ENCODE measurements at regions not wholly inside any gene's neighbourhood (a gene's known extent, or its start where the extent isn't known, plus 50 kb on each side); places are given as distances from the start of the nearest gene placed in this dataset.
A peak's percentile ranks its signal among the peaks of the same experiment; 100 is the strongest.

DNA sequence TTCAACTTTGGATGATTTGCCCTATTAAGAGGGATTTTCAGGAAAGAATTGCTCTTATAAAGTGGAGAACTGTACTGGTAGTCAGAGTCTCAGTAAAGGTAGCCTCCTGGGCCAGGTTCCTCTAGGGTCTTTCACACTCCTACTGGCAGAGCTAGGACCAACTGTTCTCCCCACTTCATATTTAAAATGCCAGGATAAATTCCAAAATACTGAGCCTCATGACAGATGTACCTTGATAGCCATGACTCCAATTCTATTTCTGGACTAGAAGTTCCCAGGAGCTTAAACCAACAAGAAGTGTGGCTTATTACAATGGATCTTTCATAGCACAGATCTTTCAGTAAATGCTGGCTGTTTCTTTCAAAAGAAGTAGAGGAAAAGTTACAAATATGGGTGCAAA is 126.5 kb downstream of the C12orf75 start:
- DNase-seq: no peak

DNA sequence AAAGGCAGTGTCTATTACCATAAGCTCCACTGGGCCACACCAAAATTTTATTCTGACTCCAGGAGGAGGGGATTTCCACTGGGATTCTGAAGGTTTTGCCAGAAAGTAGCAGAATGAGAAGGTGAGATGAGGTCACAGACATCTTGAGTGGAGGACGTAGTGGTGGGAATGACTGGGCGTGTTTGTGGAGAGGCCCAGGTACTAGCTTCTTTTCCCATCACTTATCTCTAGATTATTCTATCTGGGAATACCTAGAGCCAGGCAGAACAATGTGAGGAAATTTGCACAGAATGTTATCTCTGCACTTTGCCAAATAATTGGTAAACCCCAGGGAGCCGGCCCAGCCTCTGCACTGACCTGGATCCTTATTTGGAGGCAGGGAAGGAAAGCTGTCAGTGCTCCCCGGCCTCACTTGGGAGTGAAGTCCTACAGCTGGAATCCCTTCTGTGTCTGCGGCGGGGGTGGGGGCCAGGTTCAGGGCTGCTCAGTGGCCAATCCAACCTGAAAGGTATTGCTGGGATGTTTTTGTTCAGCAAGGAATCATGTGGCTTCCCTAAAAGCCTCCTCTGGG is 129.4 kb downstream of the C12orf75 start:
- DNase-seq: no peak

DNA sequence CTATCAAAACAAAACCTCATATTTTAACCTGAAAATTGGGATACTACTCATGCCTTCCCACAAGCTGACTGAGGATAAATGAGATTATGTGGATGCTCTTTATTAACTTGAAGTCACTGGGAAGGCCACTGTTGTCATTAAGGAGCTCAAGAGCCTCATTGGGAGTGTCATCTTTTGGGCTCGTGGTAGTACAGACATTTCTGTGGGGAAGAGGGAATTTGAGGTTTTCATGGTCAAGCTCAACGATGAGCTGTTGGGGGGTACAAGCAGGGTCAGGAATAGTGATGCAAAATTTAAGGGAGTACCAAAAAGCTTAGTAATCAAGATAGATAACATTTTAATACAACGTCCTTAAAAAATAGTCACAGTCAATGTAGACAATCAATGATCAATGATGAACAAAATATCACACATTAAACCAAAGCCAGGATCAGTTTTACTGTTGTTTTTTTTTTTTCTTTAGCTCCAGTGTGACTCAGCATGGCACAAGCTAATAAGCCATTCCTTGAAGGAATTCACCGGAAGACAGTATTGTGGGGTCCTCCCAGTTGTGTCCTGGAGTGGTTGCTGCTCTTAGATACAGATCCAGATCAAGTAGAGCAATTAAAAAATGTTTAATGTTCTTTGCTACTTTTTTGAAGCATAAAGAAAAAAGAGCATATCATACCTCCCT is 130.9 kb downstream of the C12orf75 start:
- peak; percentile 62 for DNase-seq

DNA sequence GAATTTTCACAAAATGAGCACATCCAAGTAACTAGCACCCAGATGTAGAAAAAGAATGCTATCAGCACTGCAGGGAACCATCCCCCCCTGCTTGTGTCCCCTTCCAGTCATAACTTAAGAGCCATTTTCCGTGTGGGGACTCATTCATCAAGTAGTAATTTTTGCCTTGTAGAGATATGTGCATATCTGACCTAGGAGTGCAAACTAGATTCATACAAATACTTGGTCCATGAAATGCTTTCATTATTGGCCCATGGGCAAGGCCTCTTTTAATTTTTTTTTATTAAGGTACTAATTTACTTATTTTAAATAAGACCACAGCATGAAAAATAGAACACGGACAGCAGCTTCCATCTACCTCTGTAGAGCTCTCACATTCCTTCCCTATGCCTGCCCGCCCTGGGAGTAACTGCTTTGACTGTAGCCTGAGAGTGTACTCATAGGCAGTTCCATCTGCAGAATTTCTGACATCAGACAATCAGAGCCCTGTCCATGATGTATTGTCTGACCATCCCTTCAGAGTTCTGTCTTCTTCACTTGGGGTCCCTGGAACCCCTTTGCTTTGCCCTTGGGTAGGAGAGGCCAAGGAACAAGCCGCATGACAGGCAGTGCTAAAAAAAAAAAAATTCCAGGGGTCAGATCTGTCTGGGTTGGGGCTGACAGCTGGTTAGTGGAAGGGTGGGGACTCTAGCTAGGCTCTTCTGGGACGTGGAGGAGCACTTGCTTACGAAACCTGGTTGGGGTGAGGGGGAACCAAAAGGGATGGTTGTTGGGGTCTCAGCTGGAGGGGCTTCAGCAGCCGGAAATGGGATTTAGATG is 131.7 kb downstream of the C12orf75 start:
- no peak for DNase-seq

DNA sequence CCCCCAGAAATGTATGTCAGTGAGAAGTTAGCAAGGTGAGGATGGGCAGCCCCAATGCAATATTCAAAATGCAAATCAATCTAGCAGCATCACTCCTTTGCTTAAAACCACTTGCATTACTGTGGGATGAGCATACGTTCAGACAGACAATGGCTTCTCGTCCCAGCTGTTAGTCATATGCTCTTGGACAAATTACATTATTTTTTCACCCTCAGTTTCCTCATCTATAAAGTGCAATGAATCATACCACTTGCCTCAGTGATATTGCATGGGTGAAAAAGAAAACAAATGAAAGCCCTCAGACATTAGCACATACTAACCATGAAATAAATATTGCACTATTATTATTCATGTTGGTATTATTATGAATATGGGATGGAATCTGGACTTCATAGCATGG is 132.3 kb downstream of the C12orf75 start:
- DNase-seq: no peak

DNA sequence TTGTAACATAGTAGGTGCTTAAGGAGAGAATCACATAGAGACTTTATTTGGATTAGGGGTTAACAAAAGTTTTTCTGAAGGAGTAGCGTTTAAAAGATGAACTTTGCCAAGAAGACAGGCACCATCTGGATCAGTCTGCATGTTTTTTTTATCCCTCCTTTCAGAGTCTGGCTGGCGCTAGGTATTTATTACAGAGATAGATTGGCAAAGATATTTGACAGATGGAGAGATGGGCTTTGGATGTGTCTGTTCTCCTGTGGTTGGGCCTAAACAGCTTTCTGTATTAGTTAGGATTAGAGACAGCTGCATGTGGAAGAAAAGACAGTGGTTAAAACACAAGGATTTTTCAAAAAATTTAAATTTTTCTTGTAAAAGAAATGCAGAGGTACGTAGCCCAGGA is 133.9 kb downstream of the C12orf75 start:
- DNase-seq: peak; percentile 96

DNA sequence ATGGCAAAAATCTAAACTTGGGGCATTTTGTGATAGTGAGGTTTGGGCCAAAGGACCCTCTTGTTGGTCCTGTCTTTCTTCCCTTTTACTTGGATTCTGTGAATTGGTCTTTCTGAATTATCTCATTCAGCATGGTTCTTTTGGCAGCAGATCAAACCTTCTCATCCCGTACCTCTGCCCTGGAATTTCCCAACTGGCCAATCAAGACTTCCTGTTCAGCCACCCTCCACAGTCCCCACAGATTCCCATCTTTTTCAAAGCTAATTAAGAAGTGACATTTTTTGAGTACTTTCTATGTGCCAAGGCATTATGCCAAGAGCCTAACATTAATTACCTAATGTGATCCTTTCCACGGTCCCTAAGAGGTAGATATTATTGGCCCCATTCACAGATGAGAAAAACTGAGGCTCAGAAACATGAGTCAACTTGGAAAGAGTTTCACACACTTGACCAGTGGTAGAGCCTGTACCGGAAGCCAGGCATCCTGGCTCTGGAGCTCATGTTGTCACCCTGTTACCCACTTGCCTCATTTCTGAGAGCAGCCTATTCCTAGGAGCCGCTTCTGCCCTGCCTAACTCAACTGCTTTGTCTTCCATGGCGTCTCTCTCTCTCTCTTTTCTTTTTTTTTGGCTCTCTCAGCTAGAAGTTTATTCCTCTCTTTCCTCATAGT is 135.9 kb downstream of the C12orf75 start:
- no peak for DNase-seq

DNA sequence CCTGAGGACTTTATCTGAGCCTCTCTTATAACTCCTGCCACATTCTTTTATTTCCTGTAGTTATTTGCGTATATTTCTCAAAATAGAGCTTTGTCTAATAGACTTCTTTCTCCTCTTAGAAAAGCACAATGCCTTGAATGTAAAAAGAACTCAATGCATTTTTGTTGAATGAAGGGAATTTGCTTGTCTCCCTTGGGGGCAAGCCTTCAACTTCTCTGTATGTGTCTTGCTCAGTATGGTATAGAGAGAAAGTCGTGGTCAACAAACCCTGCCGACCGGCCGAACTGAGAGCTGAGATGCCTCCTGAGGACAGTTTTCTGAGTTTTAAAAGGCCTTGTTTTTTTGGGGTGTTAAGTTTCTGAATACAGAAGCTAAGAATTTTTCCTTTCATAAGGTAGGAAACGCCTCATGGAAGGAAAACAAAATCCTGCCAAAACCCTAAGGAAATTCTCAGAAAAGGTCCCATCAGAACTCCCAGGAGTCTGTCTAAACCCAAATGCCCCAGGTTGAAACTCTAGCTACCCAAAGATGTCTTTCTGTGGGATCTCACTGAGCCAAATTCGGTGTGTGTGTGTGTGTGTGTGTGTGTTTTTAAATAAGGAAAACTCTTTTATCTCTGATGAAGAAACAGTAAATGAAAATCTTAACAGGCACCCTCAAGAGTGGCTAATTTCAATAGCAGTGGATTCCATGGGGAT is 136.6 kb downstream of the C12orf75 start:
- no peak for DNase-seq

DNA sequence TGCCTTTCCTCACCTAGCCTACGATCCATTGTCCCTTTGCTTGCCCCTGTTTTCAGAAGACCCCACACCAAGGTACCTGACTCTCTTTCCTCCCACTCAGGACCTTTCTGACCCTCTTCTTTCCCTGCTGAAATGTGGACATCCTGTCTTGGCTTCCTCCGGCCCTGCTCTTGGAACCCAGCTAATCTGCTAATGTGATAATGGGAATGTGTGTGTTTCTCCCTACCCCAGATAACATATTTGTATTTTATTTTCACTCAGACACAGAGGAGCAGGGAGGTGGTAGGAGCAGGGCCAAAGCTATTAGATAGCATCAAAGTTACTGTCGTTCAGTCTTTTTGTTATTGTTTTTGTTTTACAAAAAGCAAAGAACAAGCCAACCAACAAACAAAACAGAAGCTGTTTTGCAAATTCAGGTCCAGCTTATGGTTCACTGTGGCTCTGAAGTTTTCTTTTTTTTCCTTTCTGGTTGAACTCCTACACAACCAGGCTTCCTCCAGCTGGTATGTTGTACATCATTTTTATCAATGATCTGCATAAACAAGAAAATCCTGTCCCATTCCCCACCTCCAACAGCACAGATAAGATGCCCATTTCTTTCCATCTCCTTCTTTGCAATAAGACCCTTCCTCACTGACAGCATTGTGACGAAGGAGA is 137.3 kb downstream of the C12orf75 start:
- peak; percentile 34 for DNase-seq

DNA sequence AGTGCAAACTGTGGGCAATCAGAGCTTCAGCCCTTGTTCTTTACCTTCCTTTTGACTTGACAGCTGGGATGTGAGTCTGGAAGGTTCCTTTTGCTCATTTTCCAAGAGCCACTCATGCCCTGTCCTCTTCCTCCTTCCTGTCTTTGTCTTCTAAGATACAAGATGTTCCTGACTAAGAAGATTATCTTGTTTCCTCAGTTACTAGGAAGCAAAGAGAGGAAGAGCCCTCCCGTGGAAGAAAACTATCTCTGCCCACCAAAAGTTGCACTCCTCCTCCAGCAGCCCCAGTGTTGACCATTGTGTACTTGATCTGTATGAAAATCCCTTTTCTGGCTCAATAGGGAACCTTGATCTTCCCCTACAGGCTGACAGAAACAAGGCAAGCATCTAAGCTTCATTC is 138.0 kb downstream of the C12orf75 start:
- DNase-seq: peak; percentile 48

DNA sequence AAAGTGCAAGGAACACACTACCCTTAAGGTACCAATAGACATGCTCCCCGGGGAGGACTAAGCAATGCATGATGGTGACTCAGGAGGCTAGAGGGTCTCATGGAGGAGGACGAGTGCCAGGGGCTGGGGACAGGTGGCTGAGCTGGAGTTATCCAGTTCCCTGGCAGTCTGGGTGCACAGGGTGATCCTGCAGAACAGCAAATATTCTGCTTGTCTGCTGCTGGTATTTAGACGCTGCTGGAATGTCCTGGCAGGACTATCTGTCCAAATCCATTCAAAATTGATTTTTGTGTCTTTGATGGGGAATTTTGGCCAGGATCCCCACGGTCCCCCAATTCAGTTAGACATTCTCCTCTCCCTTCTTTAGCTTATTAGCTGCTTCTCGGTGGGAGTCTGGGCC is 138.7 kb downstream of the C12orf75 start:
- peak; percentile 25 for DNase-seq

DNA sequence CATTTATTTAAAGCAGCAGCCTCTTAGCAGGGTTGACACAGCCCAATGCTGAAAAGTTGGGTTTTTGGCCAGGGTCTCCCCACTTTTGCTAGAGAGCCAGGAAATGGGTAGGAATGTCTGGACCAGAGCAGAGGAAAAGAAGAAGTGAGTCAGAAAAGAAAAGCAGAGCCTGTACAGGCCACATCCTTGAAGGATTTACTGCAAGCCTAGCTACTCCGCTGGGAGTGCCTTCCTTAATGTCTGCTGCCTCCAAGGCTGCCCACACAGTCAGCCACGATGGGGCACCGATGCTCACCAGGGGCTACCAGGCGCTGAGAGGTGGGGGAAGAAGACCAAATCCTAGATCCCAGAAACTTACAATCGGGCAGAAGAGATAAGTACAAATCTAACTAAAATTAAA is 139.2 kb downstream of the C12orf75 start:
- DNase-seq: peak; percentile 50

DNA sequence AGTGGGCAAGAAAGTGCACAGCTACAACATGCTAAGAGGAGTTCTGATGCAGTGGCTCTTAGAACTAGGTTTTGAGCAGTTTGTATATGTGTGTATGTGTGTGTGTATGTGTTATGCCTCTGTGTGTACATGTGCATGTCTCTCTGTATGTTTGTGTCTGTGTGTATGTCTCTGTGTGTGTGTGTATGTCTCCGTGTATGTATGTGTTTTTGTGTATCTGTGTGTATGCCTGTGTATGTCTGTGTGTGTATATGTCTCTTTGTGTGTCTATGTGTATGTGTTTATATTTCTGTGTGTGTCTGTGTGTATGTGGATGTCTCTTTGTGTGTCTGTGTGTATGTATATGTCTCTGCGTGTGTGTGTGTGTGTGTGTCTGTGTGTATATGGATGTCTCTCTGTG is 139.6 kb downstream of the C12orf75 start:
- DNase-seq: no peak

DNA sequence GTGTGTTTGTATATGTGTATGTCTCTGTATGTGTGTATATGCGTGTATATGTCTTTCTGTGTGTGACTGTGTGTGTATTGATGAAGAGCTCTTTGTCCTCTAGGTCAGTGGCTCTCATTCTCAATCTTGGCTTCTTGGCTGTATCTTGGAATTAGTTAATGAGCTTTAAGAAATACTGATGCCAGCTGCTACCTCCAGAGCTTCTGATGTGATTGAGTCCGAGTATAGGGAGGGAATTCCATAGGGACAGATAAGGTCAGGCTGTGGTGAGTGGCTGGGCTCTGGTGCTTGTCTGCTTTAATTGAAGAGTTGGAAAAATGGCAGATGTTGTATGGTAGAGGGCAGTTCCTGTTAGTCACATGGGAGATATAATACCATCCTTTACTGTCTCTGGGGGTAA is 140.1 kb downstream of the C12orf75 start:
- peak; percentile 96 for DNase-seq

DNA sequence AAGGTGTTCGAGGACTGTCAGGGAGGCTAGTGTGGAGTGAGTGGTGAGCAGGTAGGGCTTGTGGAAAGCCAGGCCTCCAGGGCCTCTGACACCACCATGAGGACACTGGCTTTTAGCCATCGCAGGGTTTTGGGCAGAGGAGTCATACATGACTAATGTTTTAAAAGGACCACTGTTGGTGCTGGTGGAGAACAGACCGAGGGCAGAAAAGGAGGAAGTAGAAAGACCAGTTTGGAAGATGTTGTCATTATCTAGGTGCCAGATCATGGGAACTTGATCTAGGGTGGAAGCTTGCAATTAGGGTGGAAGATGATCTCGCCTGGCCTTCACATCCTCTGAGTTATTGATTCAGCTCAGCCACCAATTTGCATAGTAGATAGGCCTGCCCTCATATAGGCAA is 144.2 kb downstream of the C12orf75 start:
- no peak for DNase-seq

DNA sequence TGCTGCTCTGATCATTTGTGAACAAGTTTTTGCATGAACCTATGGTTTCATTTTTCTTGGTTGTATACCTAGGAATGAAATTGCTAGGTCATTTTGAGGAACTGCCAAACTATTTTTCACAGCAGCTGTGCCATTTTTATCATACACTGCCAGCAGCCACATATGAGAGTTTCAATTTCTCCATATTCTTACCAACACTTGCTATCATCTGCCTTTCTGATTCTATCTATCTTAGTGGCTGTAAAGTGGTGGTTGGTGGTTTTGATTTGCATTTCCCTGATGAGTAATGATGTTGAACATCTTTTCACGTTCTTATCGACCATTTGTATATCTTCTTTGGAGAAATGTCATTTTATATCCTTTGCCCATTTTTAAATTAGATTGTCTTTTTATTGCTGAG is 146.1 kb downstream of the C12orf75 start:
- DNase-seq: no peak

DNA sequence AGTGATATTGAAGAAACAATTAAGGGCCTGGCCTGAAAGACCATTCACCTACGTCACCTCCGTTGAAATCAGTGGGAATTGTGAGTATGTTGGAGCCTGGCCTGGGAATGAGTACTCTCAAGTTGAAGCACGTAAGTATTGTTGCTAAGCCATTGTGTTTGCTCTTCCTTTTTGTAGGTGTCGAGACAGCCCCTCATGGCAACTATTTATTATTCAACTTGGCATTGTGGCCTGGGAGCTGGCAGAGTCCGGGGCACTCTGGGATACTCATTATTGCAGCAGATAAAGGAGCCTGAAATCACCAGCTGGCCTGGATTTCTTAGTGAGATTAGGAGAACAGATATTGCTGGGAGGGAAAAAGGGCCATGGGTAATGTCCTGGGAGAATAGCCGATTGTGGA is 147.4 kb downstream of the C12orf75 start:
- peak; percentile 85 for DNase-seq

DNA sequence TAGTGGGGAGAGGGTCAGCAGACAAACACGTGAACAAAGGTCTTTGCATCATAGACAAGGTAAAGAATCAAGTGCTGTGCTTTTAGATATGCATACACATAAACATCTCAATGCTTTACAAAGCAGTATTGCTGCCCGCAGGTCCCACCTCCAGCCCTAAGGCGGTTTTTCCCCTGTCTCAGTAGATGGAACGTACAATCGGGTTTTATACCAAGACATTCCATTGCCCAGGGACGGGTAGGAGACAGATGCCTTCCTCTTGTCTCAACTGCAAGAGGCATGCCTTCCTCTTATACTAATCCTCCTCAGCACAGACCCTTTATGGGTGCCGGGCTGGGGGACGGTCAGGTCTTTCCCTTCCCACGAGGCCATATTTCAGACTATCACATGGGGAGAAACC is 148.3 kb downstream of the C12orf75 start:
- peak; percentile 60 for DNase-seq

DNA sequence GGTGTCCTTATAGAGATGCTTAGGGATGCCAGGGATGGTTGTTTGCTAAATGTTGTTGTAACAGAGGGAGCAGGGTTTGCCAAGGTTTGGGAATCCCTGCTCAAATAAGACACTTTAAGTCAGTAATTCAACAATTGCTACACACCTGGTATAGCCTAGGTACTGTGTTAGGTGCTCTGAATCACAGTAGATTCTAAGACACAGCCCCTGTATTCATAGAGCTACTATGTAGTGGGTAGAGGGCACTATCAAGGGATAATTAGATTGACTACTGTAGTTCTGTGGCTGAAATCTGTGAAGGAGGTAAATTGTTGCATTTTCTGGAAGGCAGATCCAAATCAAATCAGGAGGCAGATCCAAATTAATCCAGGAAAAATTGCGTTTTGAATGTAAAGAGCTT is 149.2 kb downstream of the C12orf75 start:
- no peak for DNase-seq

DNA sequence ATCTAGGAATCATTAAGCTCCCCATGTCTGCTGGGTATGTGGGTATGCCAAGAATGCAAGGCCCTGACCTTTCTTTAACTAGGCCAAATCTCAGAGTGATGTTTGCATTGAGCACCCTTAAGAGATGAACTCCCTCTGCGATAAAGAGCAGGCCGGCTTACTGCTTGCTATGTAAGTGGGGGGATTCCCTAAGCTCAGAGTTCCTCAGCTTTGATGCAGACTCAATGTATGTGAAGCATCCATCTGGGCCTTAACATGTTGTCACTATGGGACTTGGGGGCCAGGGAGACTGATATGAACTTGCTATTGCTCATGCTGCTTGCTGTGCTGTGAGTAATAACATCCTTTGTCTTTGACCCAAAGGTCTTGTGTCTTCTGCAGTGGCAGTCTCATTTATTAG is 149.7 kb downstream of the C12orf75 start:
- peak; percentile 46 for DNase-seq

DNA sequence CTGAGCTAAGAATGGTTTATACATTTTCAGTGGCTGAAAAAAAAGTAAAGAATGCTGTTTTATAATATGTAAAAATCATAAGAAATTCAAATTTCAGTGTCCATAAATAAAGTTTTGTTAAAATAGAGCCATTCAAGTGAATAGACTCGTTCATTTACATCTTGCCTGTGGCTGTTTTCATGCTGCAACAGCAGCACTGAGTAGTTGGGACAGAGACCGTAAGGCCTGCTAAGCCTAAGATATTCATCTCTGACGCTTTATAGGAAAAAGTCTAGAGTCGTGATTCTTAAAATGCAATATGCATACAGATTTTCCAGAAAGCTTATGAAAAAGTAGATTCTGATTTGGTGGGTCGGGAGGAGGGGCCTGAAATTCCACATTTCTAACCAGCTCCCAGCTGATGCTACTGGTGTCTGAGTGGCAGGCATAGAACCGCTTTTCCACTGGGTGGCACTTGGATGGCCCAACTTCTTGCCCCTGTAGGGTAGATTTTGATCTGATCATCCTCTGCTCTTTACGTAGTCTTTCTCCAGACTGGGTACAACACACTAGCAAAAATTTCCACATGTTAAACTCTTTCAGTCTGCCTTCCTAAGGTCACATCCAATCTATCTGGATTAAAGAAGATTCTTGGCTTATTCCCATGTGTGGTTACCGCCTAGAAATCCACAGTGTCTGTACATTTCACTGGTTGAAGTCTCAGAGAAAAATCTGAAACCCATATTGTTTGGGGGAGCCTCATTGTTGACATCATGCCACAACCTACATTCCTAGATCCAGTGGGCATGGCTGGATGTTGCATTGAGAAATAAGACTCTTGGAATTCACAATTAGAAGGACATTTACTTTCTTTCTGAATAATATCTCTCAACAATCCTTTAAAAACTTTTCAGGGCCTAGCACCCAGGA is 151.2 kb downstream of the C12orf75 start:
- DNase-seq: no peak

All from NCI-H82 (cell line).